SK-N-SH (cell line): ENCODE measurements at regions not wholly inside any gene's neighbourhood (a gene's known extent, or its start where the extent isn't known, plus 50 kb on each side); places are given as distances from the start of the nearest gene placed in this dataset.
"Not testable (repeated sequence)": the region's sequence is repeated elsewhere in the genome, so short reads cannot be mapped to it uniquely, and the experiment has no call there.

Experiments
- CTCF ChIA-PET: fragments of 300-600, 350-600 bp; formaldehyde crosslinking; extraction: SDS; loops from one replicate; lab custom pipeline; 2021; lab: Yijun Ruan, JAX
- POLR2A ChIA-PET: fragments of 350-600 bp; sonication (Branson Sonifier 250); formaldehyde crosslinking; extraction: SDS; loops from one replicate; lab custom pipeline; 2020; ENCODE audit warnings: antibody characterized with exemption, inconsistent platforms; lab: Yijun Ruan, JAX
- DNase-seq: peaks from one replicate; pipeline ENCODE4 v3.0.0; 2012
- H2AFZ ChIP-seq: fragments of 200-600 bp; sonication (generic); 2 replicates; pipeline ENCODE4 v1.8.1; 2016; ENCODE audit warnings: antibody characterized with exemption, mild to moderate bottlenecking, low read depth
- H3F3A ChIP-seq: fragments of 200-600 bp; sonication (generic); replicated peaks from 2 replicates; pipeline ENCODE3; 2016; ENCODE audit warnings: antibody characterized with exemption, mild to moderate bottlenecking; ENCODE audit not compliant: insufficient read depth
- H3K27ac ChIP-seq, 2 experiments: fragments of 200-500 bp in 1 of 2; fragments of 200-600 bp in 1 of 2; sonication (Bioruptor generic) in 1 of 2; sonication (generic), shearing (Covaris generic) in 1 of 2; 2 replicates each; pipeline versions ENCODE4 v1.5.1 to v1.6.1; 2014 to 2016; ENCODE audit warnings: low read depth in 2 of 2, inconsistent platforms in 1 of 2, low read length in 1 of 2, mild to moderate bottlenecking in 1 of 2, mixed read lengths in 1 of 2
- H3K27me3 ChIP-seq: fragments of 200-600 bp; sonication (generic), shearing (Covaris generic); 2 replicates; pipeline ENCODE4 v1.6.1; 2016; ENCODE audit warnings: mixed run types; ENCODE audit not compliant: insufficient read depth
- H3K36me3 ChIP-seq, 2 experiments: fragments of 200-500 bp in 1 of 2; fragments of 200-600 bp in 1 of 2; sonication (Bioruptor generic) in 1 of 2; sonication (generic) in 1 of 2; replicated peaks in 1 of 2; 2 replicates each; pipeline versions ENCODE3 to v1.5.1; 2014 to 2016; ENCODE audit warnings: low read length in 1 of 2, mild to moderate bottlenecking in 1 of 2; ENCODE audit not compliant: insufficient read depth in 2 of 2, control insufficient read depth in 1 of 2
- H3K4me1 ChIP-seq, 2 experiments: fragments of 200-500 bp in 1 of 2; fragments of 200-600 bp in 1 of 2; sonication (Bioruptor generic) in 1 of 2; sonication (generic), shearing (Covaris generic) in 1 of 2; 2 replicates each; pipeline versions ENCODE4 v1.5.1 to v1.6.1; 2014 to 2016; ENCODE audit warnings: low read depth in 1 of 2, low read length in 1 of 2, mixed run types in 1 of 2; ENCODE audit not compliant: insufficient read depth in 2 of 2, control insufficient read depth in 1 of 2
- H3K4me2 ChIP-seq: fragments of 200-600 bp; sonication (generic), shearing (Covaris generic); 2 replicates; pipeline ENCODE4 v1.6.1; 2017; ENCODE audit warnings: mixed run types
- H3K4me3 ChIP-seq, 2 experiments: fragments of 200-500 bp in 1 of 2; fragments of 200-600 bp in 1 of 2; sonication (Bioruptor generic) in 1 of 2; sonication (generic), shearing (Covaris generic) in 1 of 2; 2 replicates each; pipeline versions ENCODE4 v1.5.1 to v1.8.1; 2014 to 2016; ENCODE audit warnings: low read depth in 2 of 2, inconsistent platforms in 1 of 2, low read length in 1 of 2, mild to moderate bottlenecking in 1 of 2, mixed read lengths in 1 of 2, moderate library complexity in 1 of 2
- H3K79me2 ChIP-seq: fragments of 200-600 bp; sonication (generic); 2 replicates; pipeline ENCODE4 v1.8.1; 2017; ENCODE audit warnings: mild to moderate bottlenecking; ENCODE audit not compliant: insufficient read depth
- H3K9ac ChIP-seq: fragments of 200-600 bp; sonication (generic); 2 replicates; pipeline ENCODE4 v1.6.1; 2017; ENCODE audit warnings: mixed run types
- H3K9me2 ChIP-seq: fragments of 200-600 bp; sonication (generic); 2 replicates; pipeline ENCODE4 v1.6.1; 2017; ENCODE audit warnings: mixed run types
- H3K9me3 ChIP-seq: fragments of 200-600 bp; sonication (generic); 2 replicates; pipeline ENCODE4 v1.6.1; 2017; ENCODE audit warnings: mixed run types, mild to moderate bottlenecking, moderate library complexity
- H4K20me1 ChIP-seq: fragments of 200-600 bp; sonication (generic); 2 replicates; pipeline ENCODE4 v1.6.1; 2017; ENCODE audit warnings: mild to moderate bottlenecking, mixed run types; ENCODE audit not compliant: insufficient read depth
- EP300 ChIP-seq, 2 experiments: IDR thresholded peaks; 2 replicates each; pipeline versions ENCODE4 v1.4.0 to v1.6.1; 2012; ENCODE audit warnings: borderline replicate concordance in 1 of 2, low read depth in 1 of 2, low read length in 1 of 2
- EZH2phosphoT487 ChIP-seq: fragments of 200-600 bp; sonication (generic); IDR thresholded peaks from 2 replicates; pipeline ENCODE4 v1.6.1; 2017; ENCODE audit warnings: low read depth, mixed run types, mild to moderate bottlenecking, antibody characterized with exemption, moderate library complexity, borderline replicate concordance
- GABPA ChIP-seq: IDR thresholded peaks from 2 replicates; pipeline ENCODE4 v1.4.0; 2012; ENCODE audit warnings: low read depth, mild to moderate bottlenecking
- GATA2 ChIP-seq: sonication (generic); formaldehyde crosslinking; IDR thresholded peaks from 2 replicates; pipeline ENCODE4 v1.5.0; 2020; ENCODE audit warnings: mild to moderate bottlenecking, missing genetic modification reagents
- IRF3 ChIP-seq: fragments of 150-350 bp; IDR thresholded peaks from 2 replicates; pipeline ENCODE4 v1.6.1; 2016; ENCODE audit warnings: mild to moderate bottlenecking, low read depth, low read length
- JUND ChIP-seq: IDR thresholded peaks from 2 replicates; pipeline ENCODE4 v1.4.0; 2012
- MAX ChIP-seq: IDR thresholded peaks from 2 replicates; pipeline ENCODE4 v1.4.0; 2012; ENCODE audit warnings: low read depth
- MEF2A ChIP-seq: IDR thresholded peaks from 2 replicates; pipeline ENCODE4 v1.4.0; 2012; ENCODE audit warnings: low read depth, borderline replicate concordance
- NRF1 ChIP-seq: IDR thresholded peaks from 2 replicates; pipeline ENCODE4 v1.6.1; 2012; ENCODE audit warnings: low read depth, mild to moderate bottlenecking, low read length
- POLR2AphosphoS5 ChIP-seq: IDR thresholded peaks from 2 replicates; pipeline ENCODE4 v1.6.1; 2012; ENCODE audit warnings: low read depth, low read length
- RCOR1 ChIP-seq: fragments of 150-350 bp; IDR thresholded peaks from 2 replicates; pipeline ENCODE4 v1.6.1; 2017; ENCODE audit warnings: antibody characterized with exemption, low read length
- RFX5 ChIP-seq: IDR thresholded peaks from 2 replicates; pipeline ENCODE4 v1.6.1; 2012; ENCODE audit warnings: mild to moderate bottlenecking, improper control_type of control experiment, low read length
- USF1 ChIP-seq: IDR thresholded peaks from 2 replicates; pipeline ENCODE4 v1.4.0; 2012; ENCODE audit warnings: low read depth, borderline replicate concordance
- USF2 ChIP-seq: fragments of 150-350 bp; IDR thresholded peaks from 2 replicates; pipeline ENCODE4 v1.6.1; 2017; ENCODE audit warnings: antibody characterized with exemption, low read length, low read depth, borderline replicate concordance
- YY1 ChIP-seq: IDR thresholded peaks from 2 replicates; pipeline ENCODE4 v1.4.0; 2012; ENCODE audit warnings: low read depth, mild to moderate bottlenecking
- WGBS: methylation state at CpG from one replicate; pipeline ENCODE4 v1.1.6; 2017; ENCODE audit warnings: low lambda C conversion rate; 5-methylcytosine and 5-hydroxymethylcytosine counted together

- H2AFZ ChIP-seq = no peak overlapping the region
- no peaks in the 10 kb centered on the region for H3K79me2 ChIP-seq
- WGBS = 55% methylated on average over 3 of the region's 3 CpGs
- no peak overlapping the region for H3K4me2 ChIP-seq
- ChIA-PET CTCF (no interaction called here), POLR2A (no interaction called here)
- H4K20me1 ChIP-seq = no peaks in the 10 kb centered on the region
- H3K9me3 ChIP-seq = no peaks in the 10 kb centered on the region
- no peak for TF ChIP-seq MEF2A
- TF ChIP-seq YY1 = no peak
- no peak for TF ChIP-seq NRF1
- no peak for TF ChIP-seq IRF3
- TF ChIP-seq EZH2phosphoT487 = no peak
- no peak for TF ChIP-seq RFX5
- TF ChIP-seq USF2 = no peak
- TF ChIP-seq MAX = no peak
- no peak for TF ChIP-seq POLR2AphosphoS5
- no peak for TF ChIP-seq USF1
- TF ChIP-seq RCOR1 = no peak
- no peak for TF ChIP-seq JUND
- TF ChIP-seq GABPA = no peak
- TF ChIP-seq EP300 (IDR thresholded peaks at IDR 0.05; ENCODE audit: borderline replicate concordance in 1 of 2, low read depth in 1 of 2, low read length in 1 of 2) = no peak
- no peak for TF ChIP-seq GATA2 (CRISPR knock-in tag)
- H3K27me3 ChIP-seq = no peaks in the 10 kb centered on the region
- no peak overlapping the region for H3K9ac ChIP-seq
- H3K36me3 ChIP-seq = no peaks in the 10 kb centered on the region
- no peaks in the 10 kb centered on the region for H3K4me1 ChIP-seq
- H3K4me3 ChIP-seq = no peak overlapping the region
- no peaks in the 10 kb centered on the region for H3F3A ChIP-seq
- DNase-seq = no peak
- H3K27ac ChIP-seq = no peak overlapping the region
- no peaks in the 10 kb centered on the region for H3K9me2 ChIP-seq
Measured at GRCh38 chr3:78090382-78090781, 1050.5 kb downstream of the ROBO2 start.

GRCh38 chr3:78091478-78092119 is 1051.7 kb downstream of the ROBO2 start:
- ChIA-PET POLR2A (no interaction called here), CTCF (no interaction called here)
- H3K9me2 ChIP-seq = no peaks in the 10 kb centered on the region
- no peaks in the 10 kb centered on the region for H3F3A ChIP-seq
- no peak overlapping the region for H3K9ac ChIP-seq
- H3K27ac ChIP-seq = no peak overlapping the region
- H3K79me2 ChIP-seq = no peaks in the 10 kb centered on the region
- H3K4me2 ChIP-seq = no peak overlapping the region
- no peak for TF ChIP-seq MEF2A
- no peak for TF ChIP-seq POLR2AphosphoS5
- 63% methylated on average over 2 of the region's 2 CpGs for WGBS
- H3K9me3 ChIP-seq = no peaks in the 10 kb centered on the region
- no peaks in the 10 kb centered on the region for H4K20me1 ChIP-seq
- DNase-seq = no peak
- no peaks in the 10 kb centered on the region for H3K36me3 ChIP-seq
- H3K4me1 ChIP-seq = no peaks in the 10 kb centered on the region
- H3K4me3 ChIP-seq = no peak overlapping the region
- H3K27me3 ChIP-seq = no peaks in the 10 kb centered on the region
- H2AFZ ChIP-seq = no peak overlapping the region

GRCh38 chr3:78092574-78092973 is 1052.7 kb downstream of the ROBO2 start:
- WGBS = 79% methylated on average over 1 of the region's 1 CpG
- not testable (repeated sequence) for H3K9me2 ChIP-seq, DNase-seq

More at GRCh38 chr3:78092574-78092973, 1052.7 kb downstream of the ROBO2 start:
- H3K79me2 ChIP-seq, H3K27ac ChIP-seq, H2AFZ ChIP-seq, H3F3A ChIP-seq, H3K9me3 ChIP-seq, H3K4me2 ChIP-seq, H3K36me3 ChIP-seq, POLR2A ChIA-PET, CTCF ChIA-PET, H3K4me1 ChIP-seq, H4K20me1 ChIP-seq, H3K9ac ChIP-seq, H3K4me3 ChIP-seq, H3K27me3 ChIP-seq: not testable (repeated sequence)
